Fibroblast of peridontal ligament (primary cell): ENCODE measurements at regions not wholly inside any gene's neighbourhood (a gene's known extent, or its start where the extent isn't known, plus 50 kb on each side); places are given as distances from the start of the nearest gene placed in this dataset.

Experiments used
- DNase-seq: peaks from one replicate; pipeline ENCODE4 v3.0.0-alpha.2; 2010; ENCODE audit errors: extremely low read depth

DNA sequence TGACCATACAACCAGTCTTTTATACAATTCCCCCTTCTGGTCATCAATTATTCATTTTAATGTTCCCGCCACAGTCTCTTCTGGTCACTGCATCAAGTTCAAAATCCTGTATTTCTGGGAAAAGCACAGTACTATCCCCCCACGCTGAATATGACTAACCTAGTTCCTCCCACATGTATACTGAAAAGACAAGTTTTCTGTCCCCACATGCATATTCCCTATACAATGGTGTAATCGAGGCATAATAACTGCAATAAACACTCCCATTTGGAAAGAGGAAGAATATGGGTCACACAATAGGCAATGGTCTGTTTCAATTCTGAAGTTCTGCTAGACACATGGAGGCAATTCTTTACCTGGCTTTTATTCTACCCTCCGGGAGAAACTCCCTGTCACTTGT, 344.9 kb downstream of the EFNA5 start:
- DNase-seq = no peak

DNA sequence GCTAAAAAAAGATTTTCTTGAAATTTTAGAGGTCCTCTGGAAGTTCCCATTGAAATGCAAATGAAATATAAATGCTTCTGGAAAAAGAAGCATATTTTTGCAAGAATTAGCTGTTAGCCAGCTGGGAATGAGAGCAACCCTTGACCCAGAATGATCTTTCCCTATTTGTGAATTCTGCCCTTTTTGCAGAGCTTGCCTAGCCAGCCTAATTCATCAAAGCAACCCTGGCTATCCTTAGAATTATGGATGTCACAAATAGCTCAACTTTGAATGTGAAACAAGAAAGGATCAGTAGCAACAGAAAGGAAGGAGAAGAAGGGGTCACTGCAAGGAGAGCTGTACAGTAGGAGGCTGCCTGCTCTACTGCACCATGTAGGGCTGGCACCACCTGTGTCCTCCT, 345.9 kb downstream of the EFNA5 start:
- no peak for DNase-seq

- no peak for DNase-seq
These were observed 346.7 kb downstream of the EFNA5 start for GRCh38 chr5:107324071-107324470.

DNA sequence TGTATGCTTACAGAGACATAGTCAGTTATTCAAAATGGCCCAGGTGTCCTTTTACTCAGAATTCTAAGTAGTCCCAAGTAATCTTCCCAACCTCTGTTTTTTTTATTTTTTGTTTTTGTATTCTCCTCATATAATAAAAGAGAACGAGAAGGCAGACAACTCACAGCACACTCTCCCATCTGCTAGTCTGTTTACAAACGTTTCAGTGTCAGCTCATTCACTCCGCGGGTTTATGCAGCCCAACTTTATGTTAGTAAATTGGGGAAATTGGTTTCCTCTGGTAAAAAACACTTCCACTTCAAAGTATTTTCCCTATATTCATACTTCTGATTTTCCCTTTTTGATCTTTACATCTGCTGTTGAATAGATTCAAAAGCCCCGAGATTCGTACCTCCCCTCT, 347.2 kb downstream of the EFNA5 start:
- DNase-seq = no peak

DNA sequence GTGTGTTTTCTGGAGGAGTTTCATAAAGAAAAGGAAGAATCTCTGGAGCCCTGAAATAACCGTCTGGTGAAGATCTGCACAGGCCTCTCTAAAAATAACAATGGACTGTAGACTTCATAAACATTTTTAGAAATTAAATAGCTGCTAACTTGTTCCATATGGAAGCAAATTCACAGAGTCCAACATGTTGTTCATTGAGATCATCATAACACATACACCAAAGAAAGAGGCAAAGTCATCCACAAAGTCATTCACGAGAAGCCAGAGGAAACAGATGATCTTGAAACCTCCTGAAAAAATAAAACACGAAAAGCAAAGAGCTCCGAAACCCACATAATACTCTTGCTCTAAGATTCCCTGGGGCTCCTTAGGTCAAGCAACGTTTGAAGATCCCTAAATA, 347.8 kb downstream of the EFNA5 start:
- peak; percentile 87 for DNase-seq

DNA sequence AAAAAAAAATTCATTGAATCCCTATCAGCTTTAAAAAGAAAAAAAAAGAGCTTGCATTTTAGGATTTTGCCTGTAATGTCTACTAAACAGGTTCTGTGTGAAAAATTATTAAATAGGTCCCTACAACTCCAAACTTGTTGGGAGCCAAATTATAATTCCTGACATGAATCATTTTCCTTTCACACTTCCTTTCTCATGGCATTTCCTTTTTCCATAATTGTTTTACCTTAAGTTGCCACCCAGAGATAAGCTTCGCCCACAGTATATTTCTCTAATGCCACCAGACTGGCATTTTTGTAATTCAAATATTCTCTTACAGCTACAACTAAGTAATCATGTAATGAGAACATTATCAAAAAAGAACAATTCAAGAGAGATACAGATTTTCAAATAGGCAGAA, 348.8 kb downstream of the EFNA5 start:
- DNase-seq = no peak

DNA sequence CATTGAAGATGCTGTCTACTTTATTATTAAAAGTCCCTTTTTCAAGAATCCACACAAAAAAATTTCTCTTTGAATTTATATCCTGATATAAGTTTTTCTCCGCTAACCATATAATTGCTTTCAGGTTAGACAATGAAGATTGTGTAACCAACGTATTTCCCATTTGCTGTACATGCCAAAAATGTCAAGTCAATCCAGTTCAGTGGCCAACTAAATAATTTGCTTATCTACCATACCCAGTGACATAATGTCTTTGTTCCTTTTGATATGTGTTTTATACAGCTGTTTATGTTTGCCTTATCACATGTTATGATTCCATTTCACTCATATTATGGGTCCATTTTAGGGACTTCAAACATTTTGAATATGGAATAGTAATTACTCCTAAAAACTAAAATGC, 349.9 kb downstream of the EFNA5 start:
- DNase-seq = no peak

DNA sequence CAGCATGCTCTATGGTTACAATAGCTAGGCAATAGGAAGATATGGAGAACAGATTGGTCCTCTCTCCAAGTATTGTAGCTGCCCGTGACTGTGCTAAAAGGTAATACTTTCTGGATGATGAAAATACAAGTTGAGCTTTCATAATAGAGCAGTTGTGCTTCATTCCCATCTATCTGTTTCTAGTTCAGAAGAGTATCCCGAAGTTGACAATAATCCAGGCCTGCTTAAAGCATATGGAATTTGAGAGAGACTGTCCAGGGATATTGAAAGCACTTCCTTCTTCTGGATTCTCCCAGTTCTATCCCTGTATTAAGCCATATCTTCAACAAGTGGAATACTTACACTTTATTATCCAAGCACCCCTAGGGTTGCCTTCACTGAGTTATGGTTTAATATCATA, 350.4 kb downstream of the EFNA5 start:
- no peak for DNase-seq

- DNase-seq = peak; percentile 38
These were observed 350.8 kb downstream of the EFNA5 start for GRCh38 chr5:107319901-107320300.

DNA sequence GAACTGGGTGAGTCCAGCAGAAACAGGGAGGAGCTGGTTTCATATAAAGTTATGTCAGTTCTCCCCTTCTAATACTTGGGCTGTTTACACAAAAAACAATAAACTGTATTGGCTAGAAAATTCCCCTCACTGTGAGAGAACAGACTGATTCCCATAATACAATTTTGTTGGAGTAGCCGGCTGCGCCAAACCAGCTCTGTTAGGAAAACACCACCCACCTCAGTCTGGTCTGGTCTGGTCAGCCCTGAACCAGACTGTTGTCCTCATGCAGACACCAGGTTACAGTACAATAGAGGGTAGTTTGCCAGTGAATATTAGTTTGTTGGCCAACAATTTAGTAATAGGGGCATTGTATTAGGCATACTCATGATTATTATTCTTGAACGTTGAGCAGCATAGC, 356.4 kb downstream of the EFNA5 start:
- no peak for DNase-seq

GRCh38 chr5:107313921-107314320, 356.8 kb downstream of the EFNA5 start:
- DNase-seq = no peak

- DNase-seq = no peak
These were observed 357.6 kb downstream of the EFNA5 start for GRCh38 chr5:107313098-107313497.

DNA sequence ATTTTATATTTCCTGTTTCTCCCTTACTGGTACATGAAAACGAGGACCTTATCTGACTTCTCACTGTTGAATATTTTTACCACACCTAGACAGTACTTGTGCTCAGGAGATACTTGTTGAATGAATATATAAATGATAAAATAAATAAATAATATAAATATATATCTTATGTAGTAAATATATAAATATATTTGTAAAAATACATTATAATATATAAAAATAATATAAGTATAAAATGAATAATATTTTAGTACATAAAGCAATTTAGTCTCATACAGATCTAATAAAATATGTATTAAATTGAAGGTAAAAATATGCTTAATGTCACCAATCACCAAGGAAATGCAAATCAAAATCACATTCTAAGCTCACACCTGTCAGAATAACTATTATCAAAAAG, 360.6 kb downstream of the EFNA5 start:
- DNase-seq = no peak

- no peak for DNase-seq
These were observed 364.1 kb downstream of the EFNA5 start for GRCh38 chr5:107306594-107306993.

GRCh38 chr5:107306002-107306401, 364.7 kb downstream of the EFNA5 start:
- DNase-seq = no peak

- DNase-seq = no peak
These were observed 366.1 kb downstream of the EFNA5 start for GRCh38 chr5:107304684-107305083.

GRCh38 chr5:107303171-107303968, 367.4 kb downstream of the EFNA5 start:
- DNase-seq = no peak

DNA sequence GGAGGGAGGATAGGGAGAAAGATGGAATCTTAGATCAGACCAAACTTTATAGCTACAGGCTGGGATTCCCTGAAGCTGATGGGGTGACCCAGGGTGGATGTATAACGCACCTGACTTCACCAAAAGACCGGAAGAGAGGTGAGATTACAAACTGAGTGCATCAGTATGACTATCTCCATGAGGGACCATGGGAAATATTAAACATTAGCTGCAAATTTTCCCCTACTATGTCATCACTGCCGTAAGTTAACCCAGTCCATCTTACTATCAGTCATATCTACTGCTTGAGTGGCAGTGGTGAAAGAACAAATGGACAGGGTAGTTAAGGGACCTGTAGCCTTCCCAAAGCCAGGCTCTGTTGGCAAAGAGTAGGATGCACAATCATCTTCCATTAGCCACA, 368.3 kb downstream of the EFNA5 start:
- no peak for DNase-seq

DNA sequence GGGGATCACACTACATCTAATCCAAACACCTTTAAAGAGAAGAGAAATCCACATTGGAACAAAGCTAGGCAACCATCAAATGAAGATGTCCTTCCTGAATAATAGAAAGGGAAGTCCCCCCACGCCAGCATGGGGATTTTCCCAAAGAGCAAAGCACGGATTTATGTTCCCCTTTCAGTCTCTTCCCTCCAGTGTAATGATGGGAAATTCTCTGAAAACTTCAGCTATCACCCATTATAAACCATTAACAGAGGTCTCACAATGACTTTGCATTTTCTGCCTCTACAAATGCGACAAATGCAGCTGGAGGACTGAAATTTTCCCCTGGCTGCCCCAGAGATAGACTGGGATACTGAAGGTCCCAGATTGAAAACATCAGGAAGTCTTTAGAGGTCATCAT, 368.7 kb downstream of the EFNA5 start:
- no peak for DNase-seq

DNA sequence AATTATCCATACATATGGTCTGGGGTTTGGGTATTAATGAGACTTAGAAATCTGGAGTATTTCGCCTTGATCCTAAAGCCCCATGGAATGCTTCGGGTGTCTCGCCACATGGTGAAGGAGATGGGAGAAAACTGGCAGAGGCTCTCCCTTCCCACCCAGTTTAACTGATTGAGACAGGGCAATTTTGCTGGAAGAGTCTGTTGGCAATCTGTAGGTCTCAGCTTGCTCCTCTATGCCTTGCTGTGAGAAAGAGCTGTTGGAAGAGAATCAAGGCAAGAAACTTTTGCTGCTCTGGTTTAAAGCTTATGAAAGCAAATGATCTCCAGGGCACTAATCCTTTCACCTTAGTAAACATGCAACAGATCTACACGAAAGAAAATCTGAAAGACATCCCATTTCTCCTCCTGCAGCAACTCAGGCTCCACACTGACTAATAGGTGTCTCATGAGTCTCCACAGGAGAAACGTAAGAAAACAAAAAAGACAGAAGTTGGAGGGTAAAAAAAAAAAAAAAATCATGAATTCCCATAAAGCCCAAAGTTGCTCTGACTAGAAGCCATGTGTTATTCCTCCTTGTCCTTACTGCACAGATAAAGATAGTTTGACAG, 369.9 kb downstream of the EFNA5 start:
- DNase-seq = no peak

DNA sequence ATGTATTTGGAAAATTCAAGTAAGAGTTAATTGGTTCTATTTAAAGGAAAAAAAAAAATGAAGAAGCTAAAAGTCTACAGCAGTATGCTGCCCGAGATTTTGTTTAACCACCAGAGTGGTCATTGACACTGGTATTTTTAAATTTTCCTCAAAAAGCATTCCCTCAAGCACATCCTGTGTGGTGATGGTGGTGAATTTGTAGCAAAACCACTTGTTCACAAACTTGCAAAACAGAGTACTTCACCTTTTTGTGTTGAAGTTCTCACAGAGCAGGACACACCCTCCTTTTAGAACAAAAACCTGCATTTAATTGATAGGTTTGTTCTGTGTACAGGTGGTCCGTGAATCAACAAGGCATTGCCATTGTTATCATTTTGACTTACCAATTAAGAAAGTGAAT, 374.2 kb downstream of the EFNA5 start:
- DNase-seq = no peak

GRCh38 chr5:107295914-107296313, 374.8 kb downstream of the EFNA5 start:
- no peak for DNase-seq

- DNase-seq = peak; percentile 54
These were observed 376.1 kb downstream of the EFNA5 start for GRCh38 chr5:107294669-107295068.

- no peak for DNase-seq
These were observed 376.6 kb downstream of the EFNA5 start for GRCh38 chr5:107294211-107294550.
